Endothelial cell of umbilical vein (primary cell): ENCODE measurements at regions not wholly inside any gene's neighbourhood (a gene's known extent, or its start where the extent isn't known, plus 50 kb on each side); places are given as distances from the start of the nearest gene placed in this dataset.

Experiments
- BruUV-seq: library from RNA; stranded (reverse); fragments of 400-500 nt; replicated peaks from 2 replicates; lab custom pipeline; 2021; lab: Mats Ljungman, UMichigan
- CTCF ChIA-PET: fragments of 300-600, 350-600 bp; sonication (Branson Sonifier 250); formaldehyde crosslinking; loops from one replicate; lab custom pipeline; 2021; ENCODE audit warnings: antibody characterized with exemption, inconsistent platforms; lab: Charles Lee
- POLR2A ChIA-PET: fragments of 300-600, 350-600 bp; sonication (Branson Sonifier 250); formaldehyde crosslinking; loops from one replicate; lab custom pipeline; 2021; ENCODE audit warnings: antibody characterized with exemption, inconsistent platforms; lab: Charles Lee
- DNase-seq: peaks from one replicate; pipeline ENCODE4 v3.0.0-alpha.2; 2011; ENCODE audit warnings: low read depth, low spot score
- FAIRE-seq: peaks from 2 replicates; lab custom pipeline; 2011; peaks lifted over from hg19 to GRCh38; lab: Jason Lieb, UNC
- H2AFZ ChIP-seq: 2 replicates; pipeline ENCODE4 v1.6.0; 2012; ENCODE audit warnings: low read depth, low read length, control low read depth, inconsistent platforms
- H3K27ac ChIP-seq: 2 replicates; pipeline ENCODE4 v1.5.1; 2011; ENCODE audit warnings: low read depth, mild to moderate bottlenecking, control low read depth, low read length, moderate library complexity; ENCODE audit not compliant: insufficient read depth
- H3K27me3 ChIP-seq, 2 experiments: 2 replicates each; pipeline versions ENCODE4 v1.6.0 to v1.6.1; 2011; ENCODE audit warnings: low read length in 2 of 2, mixed read lengths in 1 of 2; ENCODE audit not compliant: control insufficient read depth in 2 of 2, insufficient read depth in 2 of 2
- H3K36me3 ChIP-seq, 2 experiments: 2 replicates in 1 of 2; 3 replicates in 1 of 2; pipeline ENCODE4 v1.5.1; 2011; ENCODE audit warnings: low read length in 2 of 2, mild to moderate bottlenecking in 1 of 2, moderate library complexity in 1 of 2; ENCODE audit not compliant: control insufficient read depth in 2 of 2, insufficient read depth in 2 of 2; ENCODE audit errors: extremely low read depth in 1 of 2
- H3K4me1 ChIP-seq: 3 replicates; pipeline ENCODE4 v1.5.1; 2011; ENCODE audit warnings: mild to moderate bottlenecking, low read length; ENCODE audit not compliant: control insufficient read depth, insufficient read depth; ENCODE audit errors: extremely low read depth
- H3K4me2 ChIP-seq: 2 replicates; pipeline ENCODE4 v1.6.1; 2011; ENCODE audit warnings: low read length, control low read depth, mixed read lengths; ENCODE audit not compliant: insufficient read depth
- H3K4me3 ChIP-seq, 3 experiments: fragments of 200-600 bp in 1 of 3; sonication (generic), shearing (Covaris generic) in 1 of 3; replicated peaks in 1 of 3; 2 replicates each; pipeline ENCODE4 v1.5.1; 2011 to 2016; ENCODE audit warnings: control low read depth in 3 of 3, low read length in 3 of 3, mild to moderate bottlenecking in 2 of 3, inconsistent platforms in 1 of 3, low read depth in 1 of 3, moderate library complexity in 1 of 3; ENCODE audit not compliant: insufficient read depth in 1 of 3
- H3K79me2 ChIP-seq: 2 replicates; pipeline ENCODE4 v1.6.0; 2012; ENCODE audit warnings: low read length, inconsistent platforms; ENCODE audit not compliant: control insufficient read depth, insufficient read depth
- H3K9ac ChIP-seq: replicated peaks from 2 replicates; pipeline ENCODE3; 2011; ENCODE audit warnings: low read length, control low read depth; ENCODE audit not compliant: insufficient read depth; ENCODE audit errors: extremely low read depth
- H3K9me1 ChIP-seq: replicated peaks from 3 replicates; pipeline ENCODE4 v1.6.0; 2011; ENCODE audit warnings: mild to moderate bottlenecking, low read length; ENCODE audit not compliant: control insufficient read depth, insufficient read depth; ENCODE audit errors: extremely low read depth
- H3K9me3 ChIP-seq: replicated peaks from 2 replicates; pipeline ENCODE4 v1.5.1; 2012; ENCODE audit warnings: low read length, inconsistent platforms; ENCODE audit not compliant: control insufficient read depth, insufficient read depth
- H4K20me1 ChIP-seq: replicated peaks from 2 replicates; pipeline ENCODE3; 2011; ENCODE audit warnings: mild to moderate bottlenecking, low read length; ENCODE audit not compliant: control insufficient read depth, insufficient read depth; ENCODE audit errors: extremely low read depth
- EZH2 ChIP-seq: IDR thresholded peaks from 2 replicates; pipeline ENCODE4 v1.6.1; 2012; ENCODE audit warnings: borderline replicate concordance, low read depth, mild to moderate bottlenecking, moderate library complexity, low read length, inconsistent platforms; ENCODE audit not compliant: severe bottlenecking
- FOS ChIP-seq: IDR thresholded peaks from 2 replicates; pipeline ENCODE4 v1.6.1; 2011; ENCODE audit warnings: mild to moderate bottlenecking, low read length, moderate library complexity, borderline replicate concordance; ENCODE audit not compliant: insufficient read depth
- GATA2 ChIP-seq: IDR thresholded peaks from 2 replicates; pipeline ENCODE4 v1.7.0; 2011; ENCODE audit warnings: low read depth, mild to moderate bottlenecking, moderate library complexity, mixed read lengths, low read length; ENCODE audit not compliant: insufficient read length, insufficient read depth
- JUN ChIP-seq: IDR thresholded peaks from 2 replicates; pipeline ENCODE4 v1.6.1; 2011; ENCODE audit warnings: borderline replicate concordance, low read depth; ENCODE audit not compliant: insufficient read length, insufficient read depth
- MYC ChIP-seq: IDR thresholded peaks from one replicate; pipeline ENCODE4 v1.6.1; 2011; ENCODE audit warnings: mild to moderate bottlenecking, low read depth, low read length
- POLR2A ChIP-seq: IDR thresholded peaks from 2 replicates; pipeline ENCODE4 v1.6.1; 2012; ENCODE audit warnings: low read depth, mild to moderate bottlenecking, control low read depth, low read length
- POLR2AphosphoS5 ChIP-seq: IDR thresholded peaks from 2 replicates; pipeline ENCODE4 v1.6.1; 2012; ENCODE audit warnings: low read depth, mild to moderate bottlenecking, control low read depth, low read length, moderate library complexity; ENCODE audit not compliant: insufficient read depth
- dilution Hi-C: fragments of 300-500 bp; cut with MboI; formaldehyde crosslinking; loops from one replicate; pipeline ENCODE4 v1.15.0; 2019; ENCODE audit warnings: low sequenced_read_pairs; ENCODE audit not compliant: extremely low pct_ligation_motif_present
- intact Hi-C: fragments of 100-400 bp; cut with micrococcal nuclease; formaldehyde crosslinking; loops from one replicate; pipeline ENCODE4 v1.10.0; 2022
- TF ChIP-seq, protein P1 (sequence below), 2 donors: IDR thresholded peaks; 1 replicate in 1 of 2; 2 replicates in 1 of 2; pipeline ENCODE4 v1.5.1; 2011; ENCODE audit warnings: low read length in 2 of 2, mild to moderate bottlenecking in 2 of 2, moderate library complexity in 2 of 2, control low read depth in 1 of 2, inconsistent platforms in 1 of 2, low read depth in 1 of 2; ENCODE audit not compliant: insufficient read depth in 1 of 2; ENCODE audit errors: extremely low read depth in 1 of 2
- TF ChIP-seq, protein P2 (sequence below): IDR thresholded peaks from 2 replicates; pipeline ENCODE4 v1.6.1; 2011; ENCODE audit not compliant: insufficient read depth, insufficient read length

DNA sequence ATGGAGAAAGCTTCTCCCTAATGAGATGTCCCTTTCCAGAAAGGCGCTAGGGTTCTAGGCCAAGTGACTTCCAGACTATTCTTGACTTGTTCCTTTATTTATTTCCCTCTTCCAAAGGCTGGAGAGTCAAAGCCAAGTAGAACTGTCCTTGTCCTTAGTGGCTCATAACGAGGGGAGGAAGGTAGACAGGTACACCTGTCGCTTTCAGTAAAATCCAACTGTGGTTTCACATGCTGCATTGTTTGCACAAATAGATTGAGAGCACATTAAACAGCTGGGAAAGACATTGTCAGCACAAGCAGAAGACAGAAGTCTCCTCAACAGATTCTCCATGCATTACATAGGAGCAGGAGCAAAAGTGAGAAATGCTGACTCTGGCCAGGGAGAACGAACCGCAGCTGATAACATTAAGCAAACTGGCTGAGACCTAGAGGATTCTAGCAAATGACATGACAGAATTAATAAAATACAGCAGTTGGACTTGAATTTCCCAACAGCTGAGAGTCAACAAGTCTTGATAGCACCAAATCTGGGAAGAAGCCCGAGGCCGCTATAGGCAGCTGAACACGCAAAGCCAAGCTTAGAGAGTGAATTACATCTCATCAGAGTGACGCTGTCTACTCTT is 227.7 kb downstream of the TLE3 start:
- no peaks in the 10 kb centered on the region for H3K9me3 ChIP-seq
- BruUV-seq, result no TSS peak
- DNase-seq (no peak), FAIRE-seq (no peak)
- H3K4me3 ChIP-seq, result no peak overlapping the region
- intact Hi-C loops, result no loop called here
- no peaks in the 10 kb centered on the region for H3K36me3 ChIP-seq
- no peak overlapping the region for H2AFZ ChIP-seq
- ChIA-PET POLR2A (no interaction called here), CTCF (no interaction called here)
- H3K4me1 ChIP-seq, result no peaks in the 10 kb centered on the region
- dilution Hi-C loops, result no loop called here
- no peaks in the 10 kb centered on the region for H3K9me1 ChIP-seq
- H3K27ac ChIP-seq, result no peak overlapping the region
- no peaks in the 10 kb centered on the region for H4K20me1 ChIP-seq
- H3K9ac ChIP-seq, result no peak overlapping the region
- H3K79me2 ChIP-seq, result no peaks in the 10 kb centered on the region
- H3K27me3 ChIP-seq, result no peaks in the 10 kb centered on the region
- H3K4me2 ChIP-seq, result no peak overlapping the region
- TF ChIP-seq POLR2A (no peak), EZH2 (no peak), MYC (no peak), GATA2 (no peak), JUN (no peak), POLR2AphosphoS5 (no peak), FOS (no peak)
- TF ChIP-seq, protein P1, sequence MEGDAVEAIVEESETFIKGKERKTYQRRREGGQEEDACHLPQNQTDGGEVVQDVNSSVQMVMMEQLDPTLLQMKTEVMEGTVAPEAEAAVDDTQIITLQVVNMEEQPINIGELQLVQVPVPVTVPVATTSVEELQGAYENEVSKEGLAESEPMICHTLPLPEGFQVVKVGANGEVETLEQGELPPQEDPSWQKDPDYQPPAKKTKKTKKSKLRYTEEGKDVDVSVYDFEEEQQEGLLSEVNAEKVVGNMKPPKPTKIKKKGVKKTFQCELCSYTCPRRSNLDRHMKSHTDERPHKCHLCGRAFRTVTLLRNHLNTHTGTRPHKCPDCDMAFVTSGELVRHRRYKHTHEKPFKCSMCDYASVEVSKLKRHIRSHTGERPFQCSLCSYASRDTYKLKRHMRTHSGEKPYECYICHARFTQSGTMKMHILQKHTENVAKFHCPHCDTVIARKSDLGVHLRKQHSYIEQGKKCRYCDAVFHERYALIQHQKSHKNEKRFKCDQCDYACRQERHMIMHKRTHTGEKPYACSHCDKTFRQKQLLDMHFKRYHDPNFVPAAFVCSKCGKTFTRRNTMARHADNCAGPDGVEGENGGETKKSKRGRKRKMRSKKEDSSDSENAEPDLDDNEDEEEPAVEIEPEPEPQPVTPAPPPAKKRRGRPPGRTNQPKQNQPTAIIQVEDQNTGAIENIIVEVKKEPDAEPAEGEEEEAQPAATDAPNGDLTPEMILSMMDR (IDR thresholded peaks at IDR 0.05; ENCODE audit: extremely low read depth in 1 of 2, insufficient read depth in 1 of 2, low read depth in 1 of 2, low read length in 2 of 2), result no peak
- TF ChIP-seq, protein P2, sequence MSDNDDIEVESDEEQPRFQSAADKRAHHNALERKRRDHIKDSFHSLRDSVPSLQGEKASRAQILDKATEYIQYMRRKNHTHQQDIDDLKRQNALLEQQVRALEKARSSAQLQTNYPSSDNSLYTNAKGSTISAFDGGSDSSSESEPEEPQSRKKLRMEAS, result no peak
